LNCaP clone FGC (cell line): ENCODE measurements at regions not wholly inside any gene's neighbourhood (a gene's known extent, or its start where the extent isn't known, plus 50 kb on each side); places are given as distances from the start of the nearest gene placed in this dataset.

Experiments
- DNase-seq: peaks from one replicate; pipeline ENCODE4 v3.0.0-alpha.2; 2011; ENCODE audit warnings: low read depth
- H3K4me3 ChIP-seq: 2 replicates; pipeline ENCODE4 v1.5.1; 2011; ENCODE audit warnings: mild to moderate bottlenecking, low read depth, low read length, control low read depth
- TF ChIP-seq, protein P1 (sequence below): IDR thresholded peaks from 2 replicates; pipeline ENCODE4 v1.5.1; 2012; ENCODE audit warnings: mild to moderate bottlenecking; ENCODE audit not compliant: control insufficient read depth, insufficient read depth; ENCODE audit errors: extremely low read depth

GRCh38 chr1:206415942-206416341, 54.3 kb upstream of the IKBKE start:
- DNase-seq = no peak
- TF ChIP-seq, protein P1, sequence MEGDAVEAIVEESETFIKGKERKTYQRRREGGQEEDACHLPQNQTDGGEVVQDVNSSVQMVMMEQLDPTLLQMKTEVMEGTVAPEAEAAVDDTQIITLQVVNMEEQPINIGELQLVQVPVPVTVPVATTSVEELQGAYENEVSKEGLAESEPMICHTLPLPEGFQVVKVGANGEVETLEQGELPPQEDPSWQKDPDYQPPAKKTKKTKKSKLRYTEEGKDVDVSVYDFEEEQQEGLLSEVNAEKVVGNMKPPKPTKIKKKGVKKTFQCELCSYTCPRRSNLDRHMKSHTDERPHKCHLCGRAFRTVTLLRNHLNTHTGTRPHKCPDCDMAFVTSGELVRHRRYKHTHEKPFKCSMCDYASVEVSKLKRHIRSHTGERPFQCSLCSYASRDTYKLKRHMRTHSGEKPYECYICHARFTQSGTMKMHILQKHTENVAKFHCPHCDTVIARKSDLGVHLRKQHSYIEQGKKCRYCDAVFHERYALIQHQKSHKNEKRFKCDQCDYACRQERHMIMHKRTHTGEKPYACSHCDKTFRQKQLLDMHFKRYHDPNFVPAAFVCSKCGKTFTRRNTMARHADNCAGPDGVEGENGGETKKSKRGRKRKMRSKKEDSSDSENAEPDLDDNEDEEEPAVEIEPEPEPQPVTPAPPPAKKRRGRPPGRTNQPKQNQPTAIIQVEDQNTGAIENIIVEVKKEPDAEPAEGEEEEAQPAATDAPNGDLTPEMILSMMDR = no peak
- no peak overlapping the region for H3K4me3 ChIP-seq

DNA sequence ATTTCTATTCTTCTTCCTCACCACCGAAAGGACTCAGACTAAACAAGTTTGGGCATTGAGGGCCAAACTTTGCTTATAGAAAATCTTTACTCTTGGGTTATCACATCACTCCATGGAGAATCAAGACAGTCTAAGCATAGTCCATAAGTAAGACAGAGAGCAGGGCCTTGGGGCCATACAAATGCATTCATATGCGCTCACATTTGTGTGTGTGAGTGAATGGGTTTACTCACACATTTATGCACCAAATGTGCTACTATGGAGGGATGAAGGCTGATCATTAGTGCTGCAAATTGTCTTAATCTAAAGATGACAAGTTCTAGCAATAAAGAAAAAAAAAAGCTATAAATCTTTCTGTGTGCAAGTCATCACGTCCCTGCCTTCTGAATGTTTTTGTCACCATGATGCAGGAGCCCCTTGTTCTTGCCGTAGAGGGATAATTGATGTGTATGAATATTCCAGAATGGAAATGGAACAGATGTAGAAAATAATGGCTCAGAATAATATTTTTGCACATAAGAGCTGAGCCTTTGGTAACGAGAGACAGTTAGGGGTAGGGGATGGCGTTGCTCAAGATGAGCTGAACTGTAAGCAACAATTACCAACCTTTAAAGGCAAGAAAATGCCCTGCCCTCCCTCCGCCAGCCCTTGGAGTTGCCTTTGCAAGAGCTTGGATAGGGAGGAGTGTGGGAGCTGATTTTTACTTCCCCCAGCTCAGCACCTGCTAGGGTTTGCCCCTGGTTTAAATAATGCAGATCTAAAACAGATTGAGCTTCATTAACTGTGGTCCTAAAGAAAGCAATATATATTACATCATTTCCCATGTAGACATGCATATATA, 52.3 kb upstream of the IKBKE start:
- H3K4me3 ChIP-seq = no peak overlapping the region
- TF ChIP-seq, protein P1 = no peak
- DNase-seq = no peak

- TF ChIP-seq, protein P1 = no peak
- no peak overlapping the region for H3K4me3 ChIP-seq
- no peak for DNase-seq
These were observed 51.0 kb upstream of the IKBKE start for GRCh38 chr1:206419250-206419649.

GRCh38 chr1:206419783-206420182, 50.5 kb upstream of the IKBKE start:
- no peak overlapping the region for H3K4me3 ChIP-seq
- TF ChIP-seq, protein P1 = no peak
- DNase-seq = no peak

GRCh38 chr1:206420471-206420870, 49.8 kb upstream of the IKBKE start:
- TF ChIP-seq, protein P1 = no peak
- H3K4me3 ChIP-seq = no peak overlapping the region
- DNase-seq = no peak
